SK-N-SH treated with all-trans-retinoic acid at 6 μM for 48 hours (cell line): ENCODE measurements at regions not wholly inside any gene's neighbourhood (a gene's known extent, or its start where the extent isn't known, plus 50 kb on each side); places are given as distances from the start of the nearest gene placed in this dataset.

Experiments used
- ATAC-seq: fragments of 200-7000 bp; cut with Tn5 transposase; 3 replicates; pipeline ENCODE4 v1.9.1; 2020; ENCODE audit warnings: mild to moderate bottlenecking, moderate library complexity
- ARNTL ChIP-seq: fragments of 450-650 bp; formaldehyde crosslinking; IDR thresholded peaks from 2 replicates; pipeline ENCODE4 v1.5.0; 2020; ENCODE audit warnings: low read depth, mild to moderate bottlenecking, moderate library complexity, borderline replicate concordance
- BACH2 ChIP-seq: fragments of 250-450 bp; sonication (Bioruptor Pico); IDR thresholded peaks from 2 replicates; pipeline ENCODE4 v1.9.0; 2021; ENCODE audit warnings: mild to moderate bottlenecking, borderline replicate concordance
- CSDC2 ChIP-seq: fragments of 250-450 bp; sonication (Bioruptor Pico); IDR thresholded peaks from 2 replicates; pipeline ENCODE4 v1.5.0; 2020; ENCODE audit warnings: mild to moderate bottlenecking, moderate library complexity
- ESRRG ChIP-seq: fragments of 250-450 bp; sonication (Bioruptor Pico); IDR thresholded peaks from 2 replicates; pipeline ENCODE4 v1.6.1; 2021; ENCODE audit warnings: mild to moderate bottlenecking
- GLIS3 ChIP-seq: fragments of 250-450 bp; sonication (Bioruptor Pico); IDR thresholded peaks from 2 replicates; pipeline ENCODE4 v1.5.0; 2020; ENCODE audit warnings: mild to moderate bottlenecking, moderate library complexity
- ISL1 ChIP-seq: fragments of 250-450 bp; sonication (Bioruptor Pico); IDR thresholded peaks from 2 replicates; pipeline ENCODE4 v2.1.2; 2022; ENCODE audit warnings: mild to moderate bottlenecking, moderate library complexity
- OSR1 ChIP-seq: fragments of 250-450 bp; sonication (Bioruptor Pico); IDR thresholded peaks from 2 replicates; pipeline ENCODE4 v1.8.0; 2022; ENCODE audit warnings: moderate library complexity, mild to moderate bottlenecking, inconsistent platforms
- PPARA ChIP-seq: fragments of 250-450 bp; sonication (Bioruptor Pico); IDR thresholded peaks from 2 replicates; pipeline ENCODE4 v1.5.0; 2020; ENCODE audit warnings: mild to moderate bottlenecking, borderline replicate concordance
- RARB ChIP-seq: fragments of 250-450 bp; sonication (Bioruptor Pico); IDR thresholded peaks from 2 replicates; pipeline ENCODE4 v1.8.0; 2021; ENCODE audit warnings: mild to moderate bottlenecking, moderate library complexity
- SNAI2 ChIP-seq: fragments of 250-450 bp; sonication (Bioruptor Pico); IDR thresholded peaks from 2 replicates; pipeline ENCODE4 v1.5.0; 2020; ENCODE audit warnings: mild to moderate bottlenecking, moderate library complexity
- TOX ChIP-seq: fragments of 250-450 bp; sonication (Bioruptor Pico); IDR thresholded peaks from 2 replicates; pipeline ENCODE4 v1.8.0; 2021; ENCODE audit warnings: mild to moderate bottlenecking, moderate library complexity, borderline replicate concordance
- ZC3H10 ChIP-seq: fragments of 250-450 bp; sonication (Bioruptor Pico); IDR thresholded peaks from 2 replicates; pipeline ENCODE4 v1.5.1; 2021; ENCODE audit warnings: mild to moderate bottlenecking, moderate library complexity
- ZFP3 ChIP-seq: fragments of 250-450 bp; sonication (Bioruptor Pico); IDR thresholded peaks from 2 replicates; pipeline ENCODE4 v1.5.0; 2020; ENCODE audit warnings: mild to moderate bottlenecking, moderate library complexity
- ZFP30 ChIP-seq: fragments of 450-650 bp; formaldehyde crosslinking; IDR thresholded peaks from 2 replicates; pipeline ENCODE4 v1.5.0; 2022; ENCODE audit warnings: mild to moderate bottlenecking, moderate library complexity
- ZNF565 ChIP-seq: fragments of 450-650 bp; formaldehyde crosslinking; conservative IDR thresholded peaks from 2 replicates; pipeline ENCODE4 v1.5.0; 2020; ENCODE audit warnings: low read depth, mild to moderate bottlenecking, moderate library complexity
- ZNF70 ChIP-seq: fragments of 450-650 bp; formaldehyde crosslinking; IDR thresholded peaks from 2 replicates; pipeline ENCODE4 v1.5.0; 2020; ENCODE audit warnings: mild to moderate bottlenecking, moderate library complexity
- ZNF8 ChIP-seq: fragments of 450-650 bp; formaldehyde crosslinking; IDR thresholded peaks from 2 replicates; pipeline ENCODE4 v1.5.0; 2020; ENCODE audit warnings: mild to moderate bottlenecking, moderate library complexity
- TF ChIP-seq, protein P1 (sequence below): fragments of 250-450 bp; sonication (Bioruptor Pico); IDR thresholded peaks from 2 replicates; pipeline ENCODE4 v1.8.0; 2021; ENCODE audit warnings: low read depth, mild to moderate bottlenecking, moderate library complexity, borderline replicate concordance
- TF ChIP-seq, protein P2 (sequence below): fragments of 250-450 bp; sonication (Bioruptor Pico); IDR thresholded peaks from 2 replicates; pipeline ENCODE4 v1.8.0; 2020; ENCODE audit warnings: mild to moderate bottlenecking, moderate library complexity, borderline replicate concordance
- TF ChIP-seq, protein P3 (sequence below): fragments of 250-450 bp; sonication (Bioruptor Pico); IDR thresholded peaks from 2 replicates; pipeline ENCODE4 v1.5.0; 2020; ENCODE audit warnings: mild to moderate bottlenecking, moderate library complexity

DNA sequence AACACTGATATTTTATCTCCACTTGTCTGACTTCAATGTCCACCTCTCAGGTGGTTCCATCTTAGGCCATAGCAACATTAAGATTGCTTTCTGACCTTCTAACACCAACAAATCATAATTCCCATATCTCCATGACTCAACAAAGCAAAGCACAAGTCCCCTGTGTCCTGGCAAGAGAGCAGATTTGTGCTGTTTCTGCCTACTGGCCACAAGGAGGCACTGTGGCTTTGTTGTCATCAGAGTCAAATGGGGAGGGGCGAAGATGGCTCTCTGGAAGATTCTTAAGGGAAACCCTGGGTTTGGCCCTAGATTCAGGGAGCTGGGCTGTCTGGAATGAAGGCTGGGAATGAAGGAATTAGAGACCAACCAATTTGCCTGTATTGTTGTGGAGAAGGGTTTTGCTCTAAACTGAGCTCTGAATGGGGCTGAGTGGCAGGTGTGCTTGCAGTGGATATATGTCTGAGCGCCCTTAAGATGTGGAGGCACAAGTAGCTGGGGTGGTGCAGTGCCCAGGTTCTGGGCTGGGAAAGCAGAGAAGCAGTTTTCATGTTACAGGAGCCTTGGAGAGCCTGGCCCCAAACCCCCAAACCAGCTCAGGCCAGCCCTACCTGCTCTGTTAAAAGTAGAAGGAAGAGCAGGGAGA, 154.8 kb upstream of the PRSS58 start:
- ATAC-seq: peak; percentile 92
- TF ChIP-seq, protein P1, sequence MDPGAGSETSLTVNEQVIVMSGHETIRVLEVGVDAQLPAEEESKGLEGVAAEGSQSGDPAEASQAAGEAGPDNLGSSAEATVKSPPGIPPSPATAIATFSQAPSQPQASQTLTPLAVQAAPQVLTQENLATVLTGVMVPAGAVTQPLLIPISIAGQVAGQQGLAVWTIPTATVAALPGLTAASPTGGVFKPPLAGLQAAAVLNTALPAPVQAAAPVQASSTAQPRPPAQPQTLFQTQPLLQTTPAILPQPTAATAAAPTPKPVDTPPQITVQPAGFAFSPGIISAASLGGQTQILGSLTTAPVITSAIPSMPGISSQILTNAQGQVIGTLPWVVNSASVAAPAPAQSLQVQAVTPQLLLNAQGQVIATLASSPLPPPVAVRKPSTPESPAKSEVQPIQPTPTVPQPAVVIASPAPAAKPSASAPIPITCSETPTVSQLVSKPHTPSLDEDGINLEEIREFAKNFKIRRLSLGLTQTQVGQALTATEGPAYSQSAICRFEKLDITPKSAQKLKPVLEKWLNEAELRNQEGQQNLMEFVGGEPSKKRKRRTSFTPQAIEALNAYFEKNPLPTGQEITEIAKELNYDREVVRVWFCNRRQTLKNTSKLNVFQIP (CRISPR knock-in tag): no peak
- no peak for TF ChIP-seq RARB
- no peak for TF ChIP-seq ZC3H10 (CRISPR knock-in tag)
- no peak for TF ChIP-seq ZNF565 (CRISPR knock-in tag)
- TF ChIP-seq, protein P2, sequence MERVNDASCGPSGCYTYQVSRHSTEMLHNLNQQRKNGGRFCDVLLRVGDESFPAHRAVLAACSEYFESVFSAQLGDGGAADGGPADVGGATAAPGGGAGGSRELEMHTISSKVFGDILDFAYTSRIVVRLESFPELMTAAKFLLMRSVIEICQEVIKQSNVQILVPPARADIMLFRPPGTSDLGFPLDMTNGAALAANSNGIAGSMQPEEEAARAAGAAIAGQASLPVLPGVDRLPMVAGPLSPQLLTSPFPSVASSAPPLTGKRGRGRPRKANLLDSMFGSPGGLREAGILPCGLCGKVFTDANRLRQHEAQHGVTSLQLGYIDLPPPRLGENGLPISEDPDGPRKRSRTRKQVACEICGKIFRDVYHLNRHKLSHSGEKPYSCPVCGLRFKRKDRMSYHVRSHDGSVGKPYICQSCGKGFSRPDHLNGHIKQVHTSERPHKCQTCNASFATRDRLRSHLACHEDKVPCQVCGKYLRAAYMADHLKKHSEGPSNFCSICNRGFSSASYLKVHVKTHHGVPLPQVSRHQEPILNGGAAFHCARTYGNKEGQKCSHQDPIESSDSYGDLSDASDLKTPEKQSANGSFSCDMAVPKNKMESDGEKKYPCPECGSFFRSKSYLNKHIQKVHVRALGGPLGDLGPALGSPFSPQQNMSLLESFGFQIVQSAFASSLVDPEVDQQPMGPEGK (CRISPR knock-in tag): no peak
- TF ChIP-seq, protein P3, sequence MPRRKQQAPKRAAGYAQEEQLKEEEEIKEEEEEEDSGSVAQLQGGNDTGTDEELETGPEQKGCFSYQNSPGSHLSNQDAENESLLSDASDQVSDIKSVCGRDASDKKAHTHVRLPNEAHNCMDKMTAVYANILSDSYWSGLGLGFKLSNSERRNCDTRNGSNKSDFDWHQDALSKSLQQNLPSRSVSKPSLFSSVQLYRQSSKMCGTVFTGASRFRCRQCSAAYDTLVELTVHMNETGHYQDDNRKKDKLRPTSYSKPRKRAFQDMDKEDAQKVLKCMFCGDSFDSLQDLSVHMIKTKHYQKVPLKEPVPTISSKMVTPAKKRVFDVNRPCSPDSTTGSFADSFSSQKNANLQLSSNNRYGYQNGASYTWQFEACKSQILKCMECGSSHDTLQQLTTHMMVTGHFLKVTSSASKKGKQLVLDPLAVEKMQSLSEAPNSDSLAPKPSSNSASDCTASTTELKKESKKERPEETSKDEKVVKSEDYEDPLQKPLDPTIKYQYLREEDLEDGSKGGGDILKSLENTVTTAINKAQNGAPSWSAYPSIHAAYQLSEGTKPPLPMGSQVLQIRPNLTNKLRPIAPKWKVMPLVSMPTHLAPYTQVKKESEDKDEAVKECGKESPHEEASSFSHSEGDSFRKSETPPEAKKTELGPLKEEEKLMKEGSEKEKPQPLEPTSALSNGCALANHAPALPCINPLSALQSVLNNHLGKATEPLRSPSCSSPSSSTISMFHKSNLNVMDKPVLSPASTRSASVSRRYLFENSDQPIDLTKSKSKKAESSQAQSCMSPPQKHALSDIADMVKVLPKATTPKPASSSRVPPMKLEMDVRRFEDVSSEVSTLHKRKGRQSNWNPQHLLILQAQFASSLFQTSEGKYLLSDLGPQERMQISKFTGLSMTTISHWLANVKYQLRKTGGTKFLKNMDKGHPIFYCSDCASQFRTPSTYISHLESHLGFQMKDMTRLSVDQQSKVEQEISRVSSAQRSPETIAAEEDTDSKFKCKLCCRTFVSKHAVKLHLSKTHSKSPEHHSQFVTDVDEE (CRISPR knock-in tag): no peak
- TF ChIP-seq GLIS3 (CRISPR knock-in tag): no peak
- TF ChIP-seq ISL1 (CRISPR knock-in tag): no peak
- TF ChIP-seq BACH2 (CRISPR knock-in tag): no peak
- no peak for TF ChIP-seq ARNTL (CRISPR knock-in tag)
- no peak for TF ChIP-seq PPARA (CRISPR knock-in tag)

DNA sequence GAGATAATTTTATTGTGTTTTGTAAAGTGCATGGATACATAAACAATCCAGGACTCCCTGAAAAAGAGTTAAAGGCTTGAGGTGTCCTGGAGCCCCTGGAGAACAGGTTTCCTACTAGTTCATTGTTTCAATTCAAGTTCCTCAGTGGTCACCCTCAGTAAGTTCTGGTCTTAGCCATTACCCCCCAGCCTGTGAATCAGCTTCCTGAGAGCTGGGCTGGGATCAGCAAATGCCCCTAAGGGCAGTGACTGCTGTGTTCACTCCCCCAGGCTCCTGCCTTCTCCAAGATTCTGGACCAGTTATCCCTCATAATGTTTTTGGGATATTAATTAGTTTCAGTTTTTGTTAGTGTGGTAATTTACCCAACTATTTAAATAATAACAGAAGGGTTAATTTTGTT, 151.6 kb upstream of the PRSS58 start:
- no peak for TF ChIP-seq ZNF70 (CRISPR knock-in tag)
- TF ChIP-seq ZC3H10 (CRISPR knock-in tag): no peak
- TF ChIP-seq ISL1 (CRISPR knock-in tag): no peak
- TF ChIP-seq OSR1 (CRISPR knock-in tag): no peak
- TF ChIP-seq, protein P1 (CRISPR knock-in tag): no peak
- no peak for TF ChIP-seq BACH2 (CRISPR knock-in tag)
- TF ChIP-seq RARB: no peak
- TF ChIP-seq ZNF8 (CRISPR knock-in tag): no peak
- TF ChIP-seq, protein P2 (CRISPR knock-in tag): no peak
- no peak for TF ChIP-seq ARNTL (CRISPR knock-in tag)
- no peak for TF ChIP-seq ESRRG (CRISPR knock-in tag)
- TF ChIP-seq GLIS3 (CRISPR knock-in tag): no peak
- TF ChIP-seq TOX (CRISPR knock-in tag): no peak
- TF ChIP-seq ZFP30 (CRISPR knock-in tag): no peak
- TF ChIP-seq SNAI2 (CRISPR knock-in tag): no peak
- no peak for TF ChIP-seq CSDC2
- TF ChIP-seq ZFP3 (CRISPR knock-in tag): no peak
- TF ChIP-seq ZNF565 (CRISPR knock-in tag): no peak
- ATAC-seq: no peak
